ENCODE measurements at regions not wholly inside any gene's neighbourhood (a gene's known extent, or its start where the extent isn't known, plus 50 kb on each side); places are given as distances from the start of the nearest gene placed in this dataset.

DNA sequence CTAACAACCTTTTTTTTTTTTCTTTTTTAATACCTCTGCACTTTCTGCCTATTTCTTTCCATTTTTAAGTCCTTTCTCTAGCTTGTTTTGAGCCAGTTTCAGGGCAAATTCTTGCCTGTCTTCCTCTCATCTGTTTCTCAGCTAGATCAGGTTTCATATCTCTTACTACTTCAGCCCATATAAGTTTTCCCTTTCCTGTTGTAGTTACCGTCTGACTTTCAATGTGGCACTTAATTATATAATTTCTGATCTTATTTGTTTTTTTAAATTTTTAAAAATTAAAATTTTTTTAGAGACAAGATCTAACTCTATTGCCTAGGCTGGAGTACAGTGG lies 104.7 kb upstream of the ELL2 start:
- TF ChIP-seq POLR2A (IDR thresholded peaks at IDR 0.05), result no peak
- TF ChIP-seq CTCF (IDR thresholded peaks at IDR 0.05), result no peak
- no peak for TF ChIP-seq EP300 (IDR thresholded peaks at IDR 0.05)

Measured in sigmoid colon (tissue), 4 donors.